ENCODE measurements at regions not wholly inside any gene's neighbourhood (a gene's known extent, or its start where the extent isn't known, plus 50 kb on each side); places are given as distances from the start of the nearest gene placed in this dataset.

- no peak for DNase-seq (ENCODE audit: low spot score)
- H3K9me3 ChIP-seq: no peaks in the 10 kb centered on the region
- H3K4me1 ChIP-seq: no peaks in the 10 kb centered on the region
- no peak overlapping the region for H3K27ac ChIP-seq
- no peaks in the 10 kb centered on the region for H3K27me3 ChIP-seq
- no peak overlapping the region for H3K4me3 ChIP-seq
- no peak for TF ChIP-seq CTCF (IDR thresholded peaks at IDR 0.05)
- no peaks in the 10 kb centered on the region for H3K36me3 ChIP-seq
Observed at GRCh38 chr22:49128874-49129273, 698.8 kb downstream of the BRD1 start.

- DNase-seq (ENCODE audit: low spot score): no peak
- no peak overlapping the region for H3K4me3 ChIP-seq
- H3K27me3 ChIP-seq: no peaks in the 10 kb centered on the region
- TF ChIP-seq CTCF (IDR thresholded peaks at IDR 0.05): no peak
- no peaks in the 10 kb centered on the region for H3K36me3 ChIP-seq
- H3K9me3 ChIP-seq: no peaks in the 10 kb centered on the region
- H3K4me1 ChIP-seq: no peaks in the 10 kb centered on the region
- H3K27ac ChIP-seq: no peak overlapping the region
Observed at GRCh38 chr22:49124608-49125007, 703.1 kb downstream of the BRD1 start.

GRCh38 chr22:49123621-49124192, 704.0 kb downstream of the BRD1 start:
- no peak overlapping the region for H3K27ac ChIP-seq
- H3K27me3 ChIP-seq: no peaks in the 10 kb centered on the region
- no peaks in the 10 kb centered on the region for H3K4me1 ChIP-seq
- no peak overlapping the region for H3K4me3 ChIP-seq
- no peaks in the 10 kb centered on the region for H3K9me3 ChIP-seq
- H3K36me3 ChIP-seq: no peaks in the 10 kb centered on the region
- DNase-seq (ENCODE audit: low spot score): no peak
- no peak for TF ChIP-seq CTCF (IDR thresholded peaks at IDR 0.05)

- Histone ChIP-seq H3K4me3 (no peak overlapping the region), H3K9me3 (no peaks in the 10 kb centered on the region), H3K27me3 (no peaks in the 10 kb centered on the region), H3K4me1 (no peaks in the 10 kb centered on the region), H3K36me3 (no peaks in the 10 kb centered on the region), H3K27ac (no peak overlapping the region)
- TF ChIP-seq CTCF (IDR thresholded peaks at IDR 0.05): no peak
- DNase-seq (ENCODE audit: low spot score): peak; percentile 66
Observed at GRCh38 chr22:49119551-49119952, 708.1 kb downstream of the BRD1 start.

GRCh38 chr22:49118065-49118464, 709.6 kb downstream of the BRD1 start:
- Histone ChIP-seq H3K27ac (no peak overlapping the region), H3K36me3 (no peaks in the 10 kb centered on the region), H3K27me3 (no peaks in the 10 kb centered on the region), H3K4me3 (no peak overlapping the region), H3K4me1 (no peaks in the 10 kb centered on the region), H3K9me3 (no peaks in the 10 kb centered on the region)
- no peak for TF ChIP-seq CTCF (IDR thresholded peaks at IDR 0.05)
- no peak for DNase-seq (ENCODE audit: low spot score)

- H3K36me3 ChIP-seq: no peaks in the 10 kb centered on the region
- no peaks in the 10 kb centered on the region for H3K27me3 ChIP-seq
- TF ChIP-seq CTCF (IDR thresholded peaks at IDR 0.05): no peak
- no peaks in the 10 kb centered on the region for H3K9me3 ChIP-seq
- H3K4me3 ChIP-seq: no peak overlapping the region
- no peak for DNase-seq (ENCODE audit: low spot score)
- H3K4me1 ChIP-seq: no peaks in the 10 kb centered on the region
- no peak overlapping the region for H3K27ac ChIP-seq
Observed at GRCh38 chr22:49117486-49117885, 710.2 kb downstream of the BRD1 start.

All from right atrium auricular region (tissue), 2 donors.